ENCODE measurements at regions not wholly inside any gene's neighbourhood (a gene's known extent, or its start where the extent isn't known, plus 50 kb on each side); places are given as distances from the start of the nearest gene placed in this dataset.

DNA sequence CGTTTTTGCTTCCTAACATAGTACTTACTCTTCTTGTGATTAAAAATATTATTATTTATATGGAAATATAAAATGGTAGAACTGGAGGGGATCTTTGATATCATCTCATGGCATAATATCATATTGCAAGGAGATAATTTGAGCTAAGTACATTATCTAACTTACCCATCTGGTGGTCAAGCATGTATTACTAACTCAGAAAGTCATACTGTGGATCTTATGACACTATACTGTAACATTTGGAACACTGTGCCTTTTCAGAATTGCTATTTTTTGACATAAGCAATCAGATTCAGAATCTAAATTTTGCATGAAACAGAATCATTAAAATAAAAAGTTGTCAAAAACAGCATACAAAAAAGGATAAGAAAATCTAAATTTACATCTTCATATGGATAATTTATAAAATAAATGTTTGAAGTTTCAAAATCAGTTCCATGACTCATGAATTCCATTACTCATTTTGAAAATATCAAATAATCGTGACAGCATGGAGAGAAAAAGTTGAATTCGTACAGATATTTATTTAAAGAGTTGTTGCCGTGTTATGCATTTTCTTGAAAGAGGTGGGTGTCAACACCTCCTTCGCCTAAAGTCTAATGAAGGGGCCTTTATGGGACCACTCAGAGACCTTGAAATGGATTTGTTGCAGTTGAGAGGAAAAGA, 928.1 kb downstream of the PDHA2 start:
- Mint-ChIP-seq H3K9me3 (no peaks in the 10 kb centered on the region), H3K4me3 (no peak overlapping the region), H3K27ac (no peak overlapping the region), H3K27me3 (ENCODE audit: low read depth) (no peaks in the 10 kb centered on the region), H3K36me3 (ENCODE audit: low read depth) (no peaks in the 10 kb centered on the region), H3K4me1 (no peaks in the 10 kb centered on the region)
- TF ChIP-seq, protein P1, sequence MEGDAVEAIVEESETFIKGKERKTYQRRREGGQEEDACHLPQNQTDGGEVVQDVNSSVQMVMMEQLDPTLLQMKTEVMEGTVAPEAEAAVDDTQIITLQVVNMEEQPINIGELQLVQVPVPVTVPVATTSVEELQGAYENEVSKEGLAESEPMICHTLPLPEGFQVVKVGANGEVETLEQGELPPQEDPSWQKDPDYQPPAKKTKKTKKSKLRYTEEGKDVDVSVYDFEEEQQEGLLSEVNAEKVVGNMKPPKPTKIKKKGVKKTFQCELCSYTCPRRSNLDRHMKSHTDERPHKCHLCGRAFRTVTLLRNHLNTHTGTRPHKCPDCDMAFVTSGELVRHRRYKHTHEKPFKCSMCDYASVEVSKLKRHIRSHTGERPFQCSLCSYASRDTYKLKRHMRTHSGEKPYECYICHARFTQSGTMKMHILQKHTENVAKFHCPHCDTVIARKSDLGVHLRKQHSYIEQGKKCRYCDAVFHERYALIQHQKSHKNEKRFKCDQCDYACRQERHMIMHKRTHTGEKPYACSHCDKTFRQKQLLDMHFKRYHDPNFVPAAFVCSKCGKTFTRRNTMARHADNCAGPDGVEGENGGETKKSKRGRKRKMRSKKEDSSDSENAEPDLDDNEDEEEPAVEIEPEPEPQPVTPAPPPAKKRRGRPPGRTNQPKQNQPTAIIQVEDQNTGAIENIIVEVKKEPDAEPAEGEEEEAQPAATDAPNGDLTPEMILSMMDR (IDR thresholded peaks at IDR 0.05; ENCODE audit: unreplicated experiment in 3 of 3) = no peak

DNA sequence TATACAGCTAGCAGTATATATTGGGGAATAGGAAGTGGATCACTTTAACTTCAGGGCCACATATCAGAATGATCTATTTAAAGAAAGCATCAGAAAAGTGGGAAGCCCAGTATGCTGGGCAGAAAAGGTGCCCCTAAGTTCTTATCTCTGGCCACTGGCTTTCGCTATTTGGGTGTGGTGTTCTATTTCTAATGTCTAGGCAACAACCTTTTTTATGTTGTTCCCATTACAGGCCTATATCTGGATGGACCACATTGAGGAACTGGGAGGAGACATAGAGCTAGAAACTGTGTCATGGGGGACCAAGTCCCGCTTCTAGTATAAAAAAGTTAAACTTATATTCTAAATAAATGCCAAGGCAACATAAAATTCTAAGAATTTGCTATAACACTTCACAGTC, 935.6 kb downstream of the PDHA2 start:
- no peaks in the 10 kb centered on the region for H3K4me1 Mint-ChIP-seq
- H3K27ac Mint-ChIP-seq = no peak overlapping the region
- H3K9me3 Mint-ChIP-seq = no peaks in the 10 kb centered on the region
- H3K36me3 Mint-ChIP-seq (ENCODE audit: low read depth) = no peaks in the 10 kb centered on the region
- H3K4me3 Mint-ChIP-seq = no peak overlapping the region
- no peaks in the 10 kb centered on the region for H3K27me3 Mint-ChIP-seq (ENCODE audit: low read depth)
- TF ChIP-seq, protein P1 (IDR thresholded peaks at IDR 0.05; ENCODE audit: unreplicated experiment in 3 of 3) = no peak

DNA sequence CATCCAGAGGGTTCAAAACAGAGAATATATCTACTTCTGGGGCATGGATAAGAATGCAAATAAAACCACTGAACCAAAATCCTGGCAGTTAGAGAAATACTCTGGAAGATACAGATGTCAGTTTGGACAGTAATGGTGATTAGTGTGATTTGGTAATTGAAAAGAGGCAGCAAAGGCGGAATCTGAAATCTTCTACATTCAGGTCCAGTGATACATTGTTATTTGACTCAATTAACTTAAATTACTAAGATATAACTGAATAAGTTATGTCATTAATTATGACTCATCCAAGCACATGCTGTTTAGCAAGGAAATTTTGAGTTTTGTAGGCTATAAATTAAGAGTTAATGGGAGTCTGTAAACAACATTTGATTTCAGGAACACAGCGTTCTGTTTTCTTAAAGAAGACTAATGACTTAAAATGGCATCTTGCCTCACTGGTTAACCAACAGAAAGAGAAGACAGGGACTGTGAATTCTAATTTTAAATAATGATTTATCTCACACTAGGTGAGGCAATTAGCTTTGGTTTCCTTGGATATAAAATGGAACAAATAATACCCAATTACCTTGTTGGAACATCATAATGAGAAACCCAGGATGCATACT, 937.1 kb downstream of the PDHA2 start:
- no peaks in the 10 kb centered on the region for H3K9me3 Mint-ChIP-seq
- H3K4me1 Mint-ChIP-seq = no peaks in the 10 kb centered on the region
- TF ChIP-seq, protein P1 (IDR thresholded peaks at IDR 0.05; ENCODE audit: unreplicated experiment in 3 of 3) = no peak
- H3K27me3 Mint-ChIP-seq (ENCODE audit: low read depth) = no peaks in the 10 kb centered on the region
- H3K36me3 Mint-ChIP-seq (ENCODE audit: low read depth) = no peaks in the 10 kb centered on the region
- H3K27ac Mint-ChIP-seq = no peak overlapping the region
- H3K4me3 Mint-ChIP-seq = no peak overlapping the region

DNA sequence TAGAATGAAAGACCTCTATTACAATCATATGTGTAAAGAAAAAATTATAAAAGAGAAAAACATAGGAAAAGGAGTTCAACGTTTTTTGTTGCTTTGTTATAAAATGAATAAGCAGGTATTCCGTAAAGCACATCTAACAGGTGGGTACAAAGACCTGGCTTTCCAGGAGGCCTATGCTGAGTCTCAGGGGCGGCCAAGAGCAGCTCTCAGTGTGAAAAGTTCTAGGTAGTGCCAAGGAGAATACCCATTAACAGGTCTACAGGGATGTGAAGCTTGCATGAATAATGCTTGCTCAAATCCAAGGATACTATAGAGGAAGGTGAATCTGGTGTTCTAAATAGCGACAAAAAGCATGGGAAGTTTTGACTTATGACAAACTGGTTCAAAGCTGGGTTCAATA, 944.4 kb downstream of the PDHA2 start:
- H3K27ac Mint-ChIP-seq = no peak overlapping the region
- no peaks in the 10 kb centered on the region for H3K9me3 Mint-ChIP-seq
- no peaks in the 10 kb centered on the region for H3K27me3 Mint-ChIP-seq (ENCODE audit: low read depth)
- no peaks in the 10 kb centered on the region for H3K36me3 Mint-ChIP-seq (ENCODE audit: low read depth)
- TF ChIP-seq, protein P1 (IDR thresholded peaks at IDR 0.05; ENCODE audit: unreplicated experiment in 3 of 3) = no peak
- no peak overlapping the region for H3K4me3 Mint-ChIP-seq
- H3K4me1 Mint-ChIP-seq = no peaks in the 10 kb centered on the region

DNA sequence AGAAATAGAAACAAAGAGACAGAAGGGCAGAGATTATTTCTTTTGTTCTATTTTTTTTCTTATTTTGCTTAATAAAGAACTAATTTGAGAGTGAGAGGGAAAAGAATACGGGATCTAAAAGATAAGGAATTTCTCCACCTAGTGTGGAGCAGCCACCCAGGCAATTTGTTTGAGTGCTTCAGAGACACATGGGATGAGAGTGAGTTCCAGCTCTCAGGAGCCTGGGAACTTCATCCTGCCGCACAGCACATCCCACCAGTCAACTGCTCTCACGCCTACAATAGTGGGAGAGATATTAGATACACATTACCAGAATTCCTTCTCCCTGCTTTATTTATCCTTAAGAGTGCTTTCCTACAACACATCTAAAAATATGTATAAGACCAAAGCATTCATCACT, 946.4 kb downstream of the PDHA2 start:
- Mint-ChIP-seq H3K27me3 (ENCODE audit: low read depth) (no peaks in the 10 kb centered on the region), H3K4me1 (no peaks in the 10 kb centered on the region), H3K9me3 (no peaks in the 10 kb centered on the region), H3K4me3 (no peak overlapping the region), H3K36me3 (ENCODE audit: low read depth) (no peaks in the 10 kb centered on the region), H3K27ac (no peak overlapping the region)
- TF ChIP-seq, protein P1 (IDR thresholded peaks at IDR 0.05; ENCODE audit: unreplicated experiment in 3 of 3) = no peak

DNA sequence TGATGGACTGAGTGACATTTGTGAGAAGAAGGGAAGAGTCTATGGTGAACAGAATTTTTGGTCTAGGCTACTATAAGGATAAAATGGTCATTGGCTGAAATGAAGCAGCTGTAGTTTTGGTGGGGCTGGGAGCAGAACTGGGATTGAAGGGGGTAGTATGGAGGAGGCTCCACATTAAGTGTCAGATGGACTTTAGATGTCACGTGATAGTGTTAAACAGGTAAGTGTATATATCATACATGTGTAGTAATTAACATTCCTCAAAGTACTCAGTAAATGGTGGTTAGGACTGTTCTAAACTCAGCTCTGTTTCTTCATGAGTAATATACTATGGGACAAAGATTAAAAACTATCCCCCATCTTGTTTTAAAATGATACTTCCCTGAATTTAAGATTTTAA, 947.9 kb downstream of the PDHA2 start:
- Mint-ChIP-seq H3K9me3 (no peaks in the 10 kb centered on the region), H3K36me3 (ENCODE audit: low read depth) (no peaks in the 10 kb centered on the region), H3K27ac (no peak overlapping the region), H3K27me3 (ENCODE audit: low read depth) (no peaks in the 10 kb centered on the region), H3K4me3 (no peak overlapping the region), H3K4me1 (no peaks in the 10 kb centered on the region)
- TF ChIP-seq, protein P1 (IDR thresholded peaks at IDR 0.05; ENCODE audit: unreplicated experiment in 3 of 3) = no peak
